ENCODE measurements at regions not wholly inside any gene's neighbourhood (a gene's known extent, or its start where the extent isn't known, plus 50 kb on each side); places are given as distances from the start of the nearest gene placed in this dataset.

- Histone ChIP-seq H3K4me3 (ENCODE audit: low read length) (no peak overlapping the region), H3K9me2 (replicated peaks; ENCODE audit: insufficient read depth, low read length) (no peaks in the 10 kb centered on the region), H3K79me2 (ENCODE audit: low read length) (no peaks in the 10 kb centered on the region), H4K20me1 (ENCODE audit: insufficient read depth, low read length) (no peaks in the 10 kb centered on the region), H3K9ac (ENCODE audit: low read length) (no peak overlapping the region), H3F3A (ENCODE audit: insufficient read depth, low read length) (no peaks in the 10 kb centered on the region), H3K27me3 (replicated peaks; ENCODE audit: insufficient read depth, low read length) (no peaks in the 10 kb centered on the region), H3K9me3 (replicated peaks; ENCODE audit: insufficient read depth, low read length) (no peaks in the 10 kb centered on the region), H3K4me2 (ENCODE audit: low read depth, low read length) (no peak overlapping the region), H3K27ac (ENCODE audit: low read length) (no peak overlapping the region), H3K4me1 (ENCODE audit: low read length) (peaks cover 13% of the 10 kb centered on the region), H2AFZ (ENCODE audit: low read length) (no peak overlapping the region), H3K36me3 (replicated peaks; ENCODE audit: insufficient read depth, low read length) (no peaks in the 10 kb centered on the region)
- TF ChIP-seq CTCF (IDR thresholded peaks at IDR 0.05; ENCODE audit: low read length) = no peak
- DNase-seq = no peak
Measured at GRCh38 chr6:139967497-139967896, 593.0 kb upstream of the CITED2 start.

GRCh38 chr6:139965393-139965792 is 590.9 kb upstream of the CITED2 start:
- H3K4me3 ChIP-seq (ENCODE audit: low read length) = no peak overlapping the region
- no peaks in the 10 kb centered on the region for H3K9me3 ChIP-seq (replicated peaks; ENCODE audit: insufficient read depth, low read length)
- H3K9ac ChIP-seq (ENCODE audit: low read length) = no peak overlapping the region
- H3K4me1 ChIP-seq (ENCODE audit: low read length) = peaks cover 13% of the 10 kb centered on the region
- H2AFZ ChIP-seq (ENCODE audit: low read length) = no peak overlapping the region
- H4K20me1 ChIP-seq (ENCODE audit: insufficient read depth, low read length) = no peaks in the 10 kb centered on the region
- TF ChIP-seq EZH2phosphoT487 (IDR thresholded peaks at IDR 0.05; ENCODE audit: low read length) = no peak
- TF ChIP-seq CTCF (IDR thresholded peaks at IDR 0.05; ENCODE audit: low read length) = no peak
- TF ChIP-seq EZH2 (optimal IDR thresholded peaks at IDR 0.05; ENCODE audit: low read depth, low read length) = no peak
- no peak overlapping the region for H3K27ac ChIP-seq (ENCODE audit: low read length)
- DNase-seq = peak; percentile 47
- H3K36me3 ChIP-seq (replicated peaks; ENCODE audit: insufficient read depth, low read length) = no peaks in the 10 kb centered on the region
- H3K9me2 ChIP-seq (replicated peaks; ENCODE audit: insufficient read depth, low read length) = no peaks in the 10 kb centered on the region
- H3K4me2 ChIP-seq (ENCODE audit: low read depth, low read length) = 0 out of 2 replicates have a peak overlapping the region, but pooled peaks have one; percentile 13
- no peaks in the 10 kb centered on the region for H3K79me2 ChIP-seq (ENCODE audit: low read length)
- H3F3A ChIP-seq (ENCODE audit: insufficient read depth, low read length) = no peaks in the 10 kb centered on the region
- no peaks in the 10 kb centered on the region for H3K27me3 ChIP-seq (replicated peaks; ENCODE audit: insufficient read depth, low read length)

GRCh38 chr6:139964737-139965136 is 590.3 kb upstream of the CITED2 start:
- Histone ChIP-seq H3K79me2 (ENCODE audit: low read length) (no peaks in the 10 kb centered on the region), H2AFZ (ENCODE audit: low read length) (no peak overlapping the region), H3F3A (ENCODE audit: insufficient read depth, low read length) (no peaks in the 10 kb centered on the region), H3K27me3 (replicated peaks; ENCODE audit: insufficient read depth, low read length) (no peaks in the 10 kb centered on the region), H3K9me2 (replicated peaks; ENCODE audit: insufficient read depth, low read length) (no peaks in the 10 kb centered on the region), H3K4me3 (ENCODE audit: low read length) (no peak overlapping the region), H3K36me3 (replicated peaks; ENCODE audit: insufficient read depth, low read length) (no peaks in the 10 kb centered on the region), H3K4me1 (ENCODE audit: low read length) (peaks cover 13% of the 10 kb centered on the region), H3K9me3 (replicated peaks; ENCODE audit: insufficient read depth, low read length) (no peaks in the 10 kb centered on the region), H3K9ac (ENCODE audit: low read length) (no peak overlapping the region), H4K20me1 (ENCODE audit: insufficient read depth, low read length) (no peaks in the 10 kb centered on the region), H3K4me2 (ENCODE audit: low read depth, low read length) (no peak overlapping the region), H3K27ac (ENCODE audit: low read length) (no peak overlapping the region)
- TF ChIP-seq EZH2 (optimal IDR thresholded peaks at IDR 0.05; ENCODE audit: low read depth, low read length) (no peak), EZH2phosphoT487 (IDR thresholded peaks at IDR 0.05; ENCODE audit: low read length) (no peak), CTCF (IDR thresholded peaks at IDR 0.05; ENCODE audit: low read length) (no peak)
- no peak for DNase-seq
